SHP77 (cell line): ENCODE measurements at regions not wholly inside any gene's neighbourhood (a gene's known extent, or its start where the extent isn't known, plus 50 kb on each side); places are given as distances from the start of the nearest gene placed in this dataset.

ENCODE experiments used
- DNase-seq, 2 experiments: peaks; one replicate each; lab custom pipeline; 2025; lab: John Stamatoyannopoulos, UW

DNA sequence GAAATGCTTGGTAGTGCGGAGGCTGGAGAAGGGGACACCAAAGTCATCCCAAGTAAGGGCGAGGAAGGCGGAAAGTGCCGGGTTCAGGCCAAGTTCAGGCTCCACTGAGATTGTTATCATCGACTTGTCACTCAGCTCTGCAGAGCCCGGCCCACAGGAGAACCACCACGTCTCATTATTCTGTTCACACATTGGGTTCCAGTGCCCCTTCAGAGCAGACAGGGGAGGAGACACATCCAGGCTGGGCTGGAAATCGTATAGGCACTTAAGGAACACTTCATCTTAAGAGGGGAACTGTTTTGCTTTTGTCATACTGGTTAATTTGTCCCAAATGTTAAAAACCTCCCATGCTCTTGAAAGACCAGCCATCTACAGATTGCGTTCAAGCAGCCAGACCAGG is 118.3 kb upstream of the ADAMTS18 start:
- DNase-seq: no peak

DNA sequence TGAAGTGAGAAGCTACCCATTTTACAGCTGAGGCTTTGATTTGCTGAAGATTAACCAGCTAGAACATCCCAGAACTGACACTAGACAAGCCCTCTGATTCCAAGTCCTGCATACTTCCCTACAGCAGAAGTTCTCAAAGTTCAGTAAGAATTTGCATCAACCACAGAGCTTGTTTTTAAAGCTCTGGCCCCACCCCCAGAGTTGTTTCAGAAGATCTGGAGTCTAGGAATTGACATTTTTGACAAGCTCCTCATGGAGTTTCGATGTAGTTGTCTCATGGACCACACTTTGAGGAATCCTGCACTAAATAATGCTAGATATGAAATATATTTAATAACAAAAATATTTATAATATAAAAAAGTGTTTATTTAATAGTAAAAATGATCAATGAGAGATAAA is 120.3 kb upstream of the ADAMTS18 start:
- DNase-seq: no peak

DNA sequence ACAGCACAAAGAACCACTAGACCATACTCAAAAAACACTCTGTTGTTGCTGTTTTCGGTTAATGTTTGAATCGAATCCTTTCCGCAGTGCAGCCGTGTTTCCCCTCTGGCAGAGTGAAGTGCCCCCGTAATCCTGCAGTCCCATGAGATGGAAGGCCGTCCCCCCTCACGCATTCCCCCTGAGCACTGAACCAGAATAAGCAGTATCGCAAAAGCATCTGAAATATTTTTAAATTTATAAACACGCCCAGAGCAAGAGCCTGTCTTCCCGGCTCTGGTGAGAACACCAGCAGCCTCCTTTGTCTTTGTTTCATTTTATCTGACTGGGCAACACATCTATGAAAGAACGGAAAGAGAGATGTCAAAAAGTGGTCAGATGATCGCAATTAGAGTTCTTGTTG is 121.0 kb upstream of the ADAMTS18 start:
- DNase-seq: no peak

DNA sequence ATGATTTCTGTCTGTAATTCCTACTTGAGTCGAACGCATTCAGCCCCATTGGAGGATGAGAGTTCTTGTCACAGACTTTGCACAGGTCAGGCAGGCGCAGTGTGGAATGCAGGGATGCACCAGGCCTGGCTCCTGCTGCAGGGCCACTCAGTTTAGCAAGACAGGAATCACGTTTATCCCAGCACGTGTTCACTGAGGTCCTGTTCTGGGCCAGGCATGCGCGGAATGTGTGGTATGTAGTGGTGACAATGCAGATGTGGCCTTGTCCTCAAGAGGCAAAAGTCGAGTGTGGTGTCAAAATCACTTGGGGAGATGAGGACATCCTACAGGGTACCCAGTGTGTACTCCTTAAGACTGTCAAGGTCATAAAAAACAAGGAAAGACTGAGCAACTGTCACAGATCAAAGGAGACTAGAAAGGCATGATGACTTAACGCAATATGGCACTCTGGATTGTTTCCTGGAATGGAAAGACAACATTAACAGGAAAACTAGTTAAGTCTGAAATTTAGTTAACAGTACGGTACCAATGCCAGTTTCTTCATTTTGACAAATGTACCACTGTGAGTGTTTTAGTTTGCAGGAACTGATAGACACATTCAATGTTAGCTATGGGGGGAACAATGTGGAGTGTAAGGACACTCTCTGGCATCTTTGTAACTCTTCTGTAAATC is 121.5 kb upstream of the ADAMTS18 start:
- DNase-seq: no peak

DNA sequence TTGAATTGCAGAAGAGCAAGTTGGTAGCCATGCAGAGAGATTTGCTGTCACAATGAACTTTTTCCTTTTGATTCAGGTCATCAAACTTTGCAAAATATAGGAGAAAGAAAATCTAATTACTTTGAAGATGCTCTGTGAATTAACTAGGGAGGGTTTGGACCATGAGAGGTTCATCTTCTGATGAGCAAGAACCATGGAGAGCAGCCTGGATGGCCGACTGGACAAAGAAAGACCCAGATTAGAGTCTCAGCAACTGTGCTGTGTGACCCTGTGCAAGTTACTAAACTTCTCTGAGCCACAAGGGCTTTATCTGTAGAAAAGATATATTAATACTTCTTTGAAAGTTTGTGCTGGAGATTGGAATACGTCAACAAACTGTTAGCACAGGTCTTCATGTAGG is 122.6 kb upstream of the ADAMTS18 start:
- DNase-seq: no peak

DNA sequence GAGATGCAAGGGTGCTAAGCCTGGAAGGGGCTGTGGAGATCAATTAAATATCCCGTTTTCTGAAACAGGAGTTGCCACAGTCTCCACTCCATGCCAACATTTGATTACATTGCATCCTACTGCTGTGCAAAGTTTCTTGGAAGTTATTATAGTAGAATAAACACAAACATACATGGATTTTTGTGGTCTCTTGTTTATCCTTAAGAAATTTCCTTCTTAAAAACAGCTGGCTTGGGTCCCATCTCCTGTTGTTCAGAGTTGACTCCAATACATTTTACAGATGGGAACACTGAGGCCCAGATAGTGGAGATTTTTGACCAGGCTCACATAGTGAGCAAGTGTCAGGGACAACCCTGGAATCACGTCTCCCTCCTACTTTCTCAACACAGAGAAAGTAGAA is 124.0 kb upstream of the ADAMTS18 start:
- no peak for DNase-seq

DNA sequence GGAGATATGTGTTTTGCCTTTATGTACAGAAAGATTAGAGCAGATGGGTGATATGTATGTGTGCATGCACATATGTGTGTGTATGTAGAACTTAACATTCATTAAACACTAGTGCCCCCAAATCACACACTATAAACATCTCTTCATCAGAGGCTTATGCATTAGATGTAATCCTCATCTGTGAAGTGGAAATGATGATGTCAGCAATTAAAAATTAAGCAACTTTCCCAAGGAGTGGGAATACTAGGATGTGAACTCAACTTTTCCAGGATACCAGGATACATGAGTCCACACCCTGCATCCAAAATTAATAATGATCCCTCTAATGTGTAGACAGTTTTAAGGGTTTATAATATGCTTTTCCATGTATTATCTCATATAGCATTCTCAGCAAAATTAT is 127.7 kb upstream of the ADAMTS18 start:
- no peak for DNase-seq

DNA sequence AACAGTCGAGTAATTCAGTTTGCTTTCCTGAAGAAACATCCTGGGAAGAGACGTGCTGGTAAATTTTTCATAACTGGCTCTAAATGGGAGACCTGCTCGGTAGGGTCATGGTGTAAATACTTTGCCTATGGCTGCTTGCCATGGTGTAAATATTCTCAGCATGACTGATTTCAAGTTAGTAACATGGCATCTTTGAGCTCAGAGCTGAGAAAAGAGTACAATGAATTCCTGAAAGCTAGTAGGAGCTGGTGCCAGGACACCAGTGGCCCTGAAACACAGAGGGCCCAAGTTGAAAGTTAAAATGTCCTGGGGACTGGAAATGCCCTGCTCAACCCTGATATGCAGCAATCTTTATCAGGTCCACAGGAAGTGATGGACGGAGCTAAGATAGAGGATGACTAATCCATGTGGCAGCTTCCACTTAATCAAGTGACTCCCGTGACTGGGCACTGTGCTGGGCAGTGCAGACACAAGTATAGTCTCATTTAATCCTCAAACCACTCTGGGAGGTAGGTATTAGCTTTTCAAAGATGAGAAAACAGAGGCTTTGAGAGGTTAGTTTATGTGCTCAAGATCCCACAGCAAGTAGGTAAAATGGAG is 130.1 kb upstream of the ADAMTS18 start:
- DNase-seq: no peak

DNA sequence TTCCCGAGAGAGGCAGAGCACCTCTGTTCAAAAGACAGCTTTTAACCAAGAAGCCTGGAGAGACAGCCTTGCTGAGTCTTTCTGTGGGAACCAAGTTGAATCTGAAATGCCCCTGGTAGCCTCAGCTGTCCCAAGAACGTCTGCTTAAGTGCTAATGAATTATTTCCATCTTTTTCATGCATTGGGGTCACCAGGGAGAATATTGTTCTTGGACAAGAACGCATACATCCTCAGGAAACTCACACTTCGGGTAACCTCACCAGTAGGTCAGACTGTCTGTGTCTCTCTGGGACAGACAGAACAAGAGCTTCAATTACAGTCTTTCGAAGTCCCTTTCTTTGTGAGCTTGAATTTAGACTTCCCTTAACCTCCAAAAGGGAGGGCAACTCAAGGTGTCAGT is 134.6 kb upstream of the ADAMTS18 start:
- DNase-seq: no peak

DNA sequence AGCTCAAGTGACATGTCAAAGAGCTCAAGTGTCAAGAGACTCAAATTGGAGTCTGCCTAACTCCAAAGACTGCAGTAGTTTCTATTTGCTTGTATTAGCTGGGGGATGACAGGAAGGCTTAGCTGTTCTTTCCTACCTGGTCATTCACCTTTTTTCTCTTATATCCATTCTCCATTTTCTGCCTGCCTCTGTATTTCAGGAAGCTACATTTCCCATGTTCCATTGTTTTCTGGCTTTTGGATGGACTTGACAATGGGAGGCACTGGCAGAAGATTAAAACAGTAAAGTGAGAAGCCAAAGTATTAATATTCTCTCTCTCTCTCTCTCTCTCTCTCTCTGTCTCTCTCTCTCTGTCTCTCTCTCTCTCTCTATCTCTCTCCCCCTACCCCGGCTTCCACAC is 135.7 kb upstream of the ADAMTS18 start:
- DNase-seq: no peak

DNA sequence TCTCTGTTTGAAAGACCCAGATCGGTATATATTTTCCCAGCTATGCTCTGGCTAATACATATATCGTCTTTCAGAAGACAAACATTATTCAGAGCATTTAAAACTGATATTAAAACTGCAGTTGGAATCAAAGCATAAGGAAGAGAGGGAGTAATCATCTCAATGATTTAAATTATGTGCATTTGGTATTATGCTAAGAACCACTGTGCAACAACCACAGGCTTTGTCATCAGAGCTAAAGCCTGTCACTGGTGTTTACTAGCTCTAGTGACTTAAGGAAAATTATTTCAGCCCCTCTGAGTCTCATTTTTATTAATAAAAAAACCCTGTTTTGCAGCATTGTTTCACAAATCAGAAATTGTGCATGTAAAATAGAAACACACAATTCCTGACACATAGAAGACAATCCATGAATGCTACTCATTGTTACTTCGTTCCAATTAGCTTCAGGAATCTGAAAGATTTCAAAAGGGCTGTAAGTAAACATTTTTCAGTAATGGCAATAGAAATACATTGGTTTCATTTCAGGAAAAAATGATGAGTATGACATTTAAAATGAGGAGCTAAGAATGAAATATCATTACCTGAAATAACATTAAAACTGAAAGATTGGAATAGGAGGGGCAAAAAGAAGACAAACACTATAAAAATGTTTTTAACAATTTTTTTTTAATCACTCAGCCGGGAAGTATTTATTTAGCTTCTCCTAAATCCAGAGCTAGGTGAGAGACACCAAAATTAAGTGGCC is 136.5 kb upstream of the ADAMTS18 start:
- DNase-seq: no peak

DNA sequence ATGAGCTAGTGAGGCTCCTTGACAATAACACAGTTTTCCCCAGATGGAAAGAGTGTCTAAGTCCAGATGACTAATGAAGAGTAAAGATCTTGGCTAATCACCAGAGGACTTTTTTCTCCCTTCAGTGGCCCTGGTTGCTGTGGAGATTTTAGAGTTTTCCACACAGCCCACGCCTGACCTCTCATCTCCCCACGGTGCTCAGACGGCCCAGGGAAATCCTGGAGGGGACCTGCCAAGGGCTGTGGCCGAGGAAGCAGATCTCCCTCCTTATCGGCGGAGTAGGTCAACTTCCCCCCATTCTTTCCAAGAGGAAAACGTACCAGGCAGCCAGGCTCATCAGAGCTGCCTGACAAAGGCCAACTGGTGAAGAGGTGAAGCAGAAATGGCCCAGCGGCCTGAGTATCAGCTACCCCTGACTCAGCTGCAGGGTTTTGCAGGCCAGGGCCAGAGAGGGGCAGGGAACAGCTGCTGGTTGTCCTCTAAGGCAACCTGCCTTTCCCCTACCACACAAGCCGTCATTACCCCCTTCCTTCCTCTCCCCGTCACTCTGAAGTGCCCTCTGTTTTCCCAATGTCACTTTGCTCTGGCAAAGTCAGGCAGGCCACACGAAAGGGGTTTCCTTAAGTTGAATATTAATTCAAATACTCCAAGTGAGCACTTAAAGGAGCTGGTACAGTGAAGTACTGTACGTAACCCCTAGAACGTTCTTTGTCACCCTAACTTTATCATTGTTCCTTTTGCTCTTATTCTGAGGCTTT is 140.2 kb upstream of the ADAMTS18 start:
- no peak for DNase-seq

DNA sequence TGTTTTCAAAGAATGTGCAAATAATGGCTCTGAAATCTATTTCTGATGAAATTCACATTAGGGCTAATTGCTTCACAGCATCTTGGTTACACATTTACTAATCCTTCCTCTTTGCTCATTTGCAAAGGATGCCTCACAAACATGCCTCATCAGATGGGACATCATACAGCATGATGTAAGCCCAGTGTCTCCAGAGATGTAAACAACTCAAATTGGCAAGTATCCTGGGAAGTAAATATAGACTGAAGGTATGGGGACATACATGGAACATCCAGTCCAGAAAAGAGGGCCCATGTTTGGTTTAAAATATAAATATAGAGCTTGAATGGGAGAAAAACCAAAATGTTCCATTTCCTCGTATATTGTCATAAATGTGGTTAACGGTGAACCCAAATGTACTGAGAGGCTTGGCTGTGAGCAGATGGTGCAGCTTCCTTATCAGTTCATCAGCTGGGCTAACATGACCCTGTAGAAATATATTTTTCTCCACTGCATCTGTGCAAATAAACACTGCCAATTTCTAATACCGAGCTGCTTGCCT is 142.9 kb upstream of the NUDT7 start:
- DNase-seq: no peak

DNA sequence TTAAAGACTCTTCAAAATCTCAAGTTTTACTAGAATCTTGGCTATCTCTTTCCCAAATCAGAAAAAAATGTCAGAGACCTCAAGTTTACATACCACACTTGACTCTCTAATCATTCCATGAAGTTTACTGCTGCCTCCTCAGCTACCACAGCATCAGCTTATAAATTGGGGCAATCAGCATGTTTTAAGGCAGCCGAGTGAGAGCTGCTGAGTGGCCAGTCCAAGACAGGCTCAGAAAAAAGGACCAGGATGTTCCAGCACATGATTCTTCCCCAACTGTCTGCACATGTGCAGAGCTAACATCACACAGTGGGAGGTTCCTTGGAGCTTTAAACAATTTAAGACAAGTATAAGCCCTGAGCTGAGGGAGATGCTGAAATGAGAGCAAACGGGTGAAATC is 140.6 kb upstream of the NUDT7 start:
- no peak for DNase-seq

DNA sequence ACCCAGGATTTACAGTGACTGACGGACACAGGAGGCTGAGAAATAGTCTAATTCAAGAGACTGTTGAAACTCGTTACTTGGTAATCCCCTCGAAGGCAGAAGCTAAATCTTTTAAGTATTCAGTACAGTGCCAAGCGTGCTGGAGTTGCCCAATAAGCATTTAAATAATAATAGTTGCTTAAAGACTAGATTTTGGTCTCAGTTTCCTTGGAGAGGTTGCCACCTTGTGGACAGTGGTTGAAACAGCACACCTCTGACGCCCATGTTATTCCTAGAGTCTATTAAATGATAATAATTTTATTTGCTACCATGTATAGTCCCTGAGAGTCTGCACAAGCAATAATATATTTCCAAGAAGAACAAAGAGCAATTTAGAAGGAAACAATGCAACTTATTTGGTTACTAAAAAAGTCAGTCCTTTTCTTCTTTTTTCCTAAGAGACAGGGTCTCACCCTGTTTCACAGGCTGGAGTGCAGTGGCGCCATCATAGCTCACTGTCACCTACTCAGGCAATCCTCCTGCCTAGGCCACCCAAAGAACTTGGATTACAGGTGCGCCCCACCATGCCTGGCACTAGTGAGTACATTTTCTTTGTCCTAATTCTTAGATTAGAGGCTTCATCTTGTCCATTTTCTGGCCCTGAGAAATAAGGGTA is 138.0 kb upstream of the NUDT7 start:
- DNase-seq: peak; percentile 22 to 34

DNA sequence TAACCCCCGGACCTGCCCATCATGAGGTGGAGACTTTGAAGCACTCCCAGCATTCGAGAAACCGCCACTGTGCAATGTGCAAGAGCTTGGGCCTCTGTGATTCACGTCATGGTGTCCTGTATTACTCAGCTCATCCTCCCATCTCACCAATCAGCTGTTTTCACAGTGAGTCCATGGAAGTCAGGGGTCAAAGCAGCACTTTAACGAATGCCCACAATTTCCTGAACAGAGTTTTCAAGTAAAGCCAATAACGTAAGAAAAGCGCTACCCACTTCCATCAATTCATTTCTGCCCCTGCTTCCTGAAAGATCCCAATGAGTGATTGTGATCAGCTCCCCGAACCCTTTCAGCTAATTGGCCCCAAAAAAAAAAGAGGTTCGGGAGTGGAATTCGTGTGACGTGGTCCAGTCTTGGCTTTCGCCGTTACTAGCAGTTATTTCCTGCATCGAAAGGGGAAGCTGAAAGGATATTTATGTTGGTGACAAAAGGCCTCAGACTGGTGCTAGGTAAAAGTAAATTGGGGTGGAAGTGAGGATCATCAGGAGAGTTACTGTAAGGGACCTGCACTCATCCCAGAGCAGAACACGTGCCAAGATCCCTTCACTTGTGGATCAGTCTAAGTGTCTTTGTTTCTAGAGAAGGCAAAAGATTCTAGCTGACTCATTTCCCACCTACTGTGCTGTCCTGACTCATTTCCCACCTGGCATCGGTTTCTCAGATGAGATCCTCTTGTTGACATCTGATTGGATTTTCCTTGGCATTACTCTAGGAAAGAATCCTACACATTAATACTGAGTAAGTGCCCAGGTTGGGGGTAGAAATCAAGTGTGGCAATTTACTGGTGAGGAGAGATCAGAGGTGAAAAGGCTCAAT is 136.7 kb upstream of the NUDT7 start:
- DNase-seq: no peak

DNA sequence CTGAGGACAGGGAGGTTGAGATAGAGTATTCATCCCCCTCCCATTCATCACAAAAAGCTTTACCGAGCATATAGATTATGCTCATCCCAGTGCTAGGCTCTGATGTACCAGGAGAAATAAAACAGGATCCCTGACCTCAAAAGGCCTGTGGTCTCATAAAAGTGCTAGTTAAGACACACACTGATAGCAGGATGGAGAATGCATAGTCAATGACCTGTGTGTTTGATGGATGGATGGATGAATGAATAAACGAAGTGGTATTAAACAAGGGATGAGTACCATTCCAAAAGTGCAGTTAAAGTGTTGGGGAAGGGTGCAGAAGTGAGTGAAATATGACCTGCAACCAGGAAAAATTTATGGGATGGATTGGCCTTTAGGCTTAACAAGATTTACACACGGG is 133.9 kb upstream of the NUDT7 start:
- DNase-seq: no peak

DNA sequence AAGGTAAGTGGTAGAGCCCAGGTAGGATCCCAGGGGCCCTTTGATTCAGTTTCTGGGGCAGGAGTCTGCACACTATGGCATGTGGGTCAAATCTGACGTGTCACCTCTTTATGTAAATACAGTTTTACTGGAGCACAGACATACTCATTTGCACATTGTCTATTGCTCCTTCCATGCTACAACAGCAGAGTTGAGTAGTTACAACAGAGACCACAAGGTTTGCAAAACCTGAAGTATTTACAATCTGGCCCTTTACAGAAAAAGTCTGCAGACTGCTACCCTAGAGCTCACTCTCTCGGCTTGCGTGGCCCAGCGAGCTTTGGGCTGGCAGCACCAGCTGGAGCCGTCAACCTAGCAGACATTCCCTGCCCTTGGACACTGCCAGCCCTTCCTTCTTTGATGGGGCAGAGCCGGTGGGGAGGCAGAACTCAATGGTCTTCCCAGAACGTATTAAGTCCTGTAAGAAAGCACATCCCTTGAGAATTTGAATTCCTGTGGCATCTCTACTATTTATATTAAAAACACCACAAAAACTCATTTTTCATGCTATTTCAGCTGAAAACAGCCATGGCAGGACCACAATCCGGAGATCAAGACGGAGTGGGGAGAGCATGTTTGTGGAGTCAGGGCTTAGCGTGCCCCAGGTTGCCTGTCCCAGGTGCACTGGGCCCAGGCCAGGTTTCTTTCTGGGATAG is 133.1 kb upstream of the NUDT7 start:
- no peak for DNase-seq

DNA sequence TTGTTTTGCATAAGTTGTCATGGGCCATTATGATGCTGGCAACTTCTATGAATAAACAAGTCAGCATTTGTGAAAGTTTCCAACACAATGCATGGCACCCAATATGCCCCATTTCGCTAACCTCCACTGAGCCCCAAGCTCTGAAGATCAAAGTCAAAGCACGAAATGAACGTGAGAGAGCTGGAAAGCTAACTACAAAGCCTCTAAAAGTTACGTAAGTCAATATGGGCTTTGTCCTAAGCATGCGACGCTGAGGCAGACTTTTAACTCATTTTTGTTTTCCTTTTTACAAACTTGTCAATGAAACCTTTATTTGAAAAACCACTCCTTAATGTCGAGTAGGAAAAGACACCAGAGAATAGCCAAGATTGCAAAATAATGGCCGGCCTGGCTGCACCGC is 131.6 kb upstream of the NUDT7 start:
- DNase-seq: no peak

DNA sequence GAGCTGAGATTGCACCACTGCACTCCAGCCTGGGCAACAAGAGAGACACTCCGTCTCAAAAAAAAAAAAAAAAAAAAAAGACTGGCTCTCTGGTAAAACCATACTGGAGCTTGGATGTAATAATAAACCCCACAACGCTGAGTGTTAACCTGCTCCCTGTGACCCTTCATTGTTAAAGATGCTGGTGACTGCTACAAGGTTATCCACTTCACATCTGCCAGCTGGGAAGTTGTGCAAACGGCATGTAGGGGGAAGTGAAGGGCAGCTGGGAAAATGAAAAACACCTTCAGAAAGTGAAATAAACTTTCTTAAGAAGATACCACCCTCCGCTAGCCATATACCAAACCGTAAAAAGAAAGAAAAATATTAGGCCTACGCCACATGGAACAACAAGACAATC is 131.0 kb upstream of the NUDT7 start:
- no peak for DNase-seq
